IPS DF 4.7 (cell line): ENCODE measurements at regions not wholly inside any gene's neighbourhood (a gene's known extent, or its start where the extent isn't known, plus 50 kb on each side); places are given as distances from the start of the nearest gene placed in this dataset.

Source experiments
- DNase-seq: peaks from one replicate; pipeline ENCODE4 v3.0.0-alpha.2; 2013; ENCODE audit warnings: low spot score; ENCODE audit errors: extremely low read depth

- DNase-seq: no peak
Observed at GRCh38 chr2:3062476-3063260, 314.9 kb downstream of the EIPR1 start.

- DNase-seq: no peak
Observed at GRCh38 chr2:3060049-3060448, 317.6 kb downstream of the EIPR1 start.

GRCh38 chr2:3059141-3059925 lies 318.3 kb downstream of the EIPR1 start:
- DNase-seq: no peak

GRCh38 chr2:3054066-3054465 lies 323.6 kb downstream of the EIPR1 start:
- DNase-seq: no peak

GRCh38 chr2:3051266-3051665 lies 326.4 kb downstream of the EIPR1 start:
- no peak for DNase-seq

- DNase-seq: no peak
Observed at GRCh38 chr2:3046170-3046865, 331.3 kb downstream of the EIPR1 start.

GRCh38 chr2:3045318-3045921 lies 332.2 kb downstream of the EIPR1 start:
- no peak for DNase-seq

- no peak for DNase-seq
Observed at GRCh38 chr2:3044587-3045317, 332.9 kb downstream of the EIPR1 start.

GRCh38 chr2:3043726-3044125 lies 333.9 kb downstream of the EIPR1 start:
- no peak for DNase-seq

GRCh38 chr2:3042601-3043585 lies 334.7 kb downstream of the EIPR1 start:
- DNase-seq: no peak

GRCh38 chr2:3041841-3042600 lies 335.6 kb downstream of the EIPR1 start:
- DNase-seq: no peak

- no peak for DNase-seq
Observed at GRCh38 chr2:3041246-3041645, 336.4 kb downstream of the EIPR1 start.

GRCh38 chr2:3040496-3041140 lies 337.0 kb downstream of the EIPR1 start:
- no peak for DNase-seq

GRCh38 chr2:3040066-3040428 lies 337.6 kb downstream of the EIPR1 start:
- no peak for DNase-seq

GRCh38 chr2:3039188-3040065 lies 338.2 kb downstream of the EIPR1 start:
- no peak for DNase-seq

GRCh38 chr2:3038636-3039035 lies 339.0 kb downstream of the EIPR1 start:
- no peak for DNase-seq
